Lower lobe of right lung (tissue), 2 donors: ENCODE measurements at regions not wholly inside any gene's neighbourhood (a gene's known extent, or its start where the extent isn't known, plus 50 kb on each side); places are given as distances from the start of the nearest gene placed in this dataset.

ENCODE experiments used
- ATAC-seq, 2 donors: fragments of 200-7000 bp; cut with Tn5 transposase; one replicate each; pipeline ENCODE4 v1.9.1; 2020 to 2022; ENCODE audit warnings: mild to moderate bottlenecking in 2 of 2, moderate library complexity in 2 of 2
- DNase-seq: peaks from one replicate; pipeline ENCODE4 v3.0.0-alpha.2; 2020
- H3K27ac ChIP-seq: fragments of 200-600 bp; one replicate; pipeline ENCODE4 v1.8.0; 2022
- H3K27me3 ChIP-seq: fragments of 200-600 bp; one replicate; pipeline ENCODE4 v1.8.0; 2022; ENCODE audit warnings: low read depth
- H3K36me3 ChIP-seq: fragments of 200-600 bp; one replicate; pipeline ENCODE4 v1.8.0; 2022; ENCODE audit warnings: mild to moderate bottlenecking
- H3K4me1 ChIP-seq: fragments of 200-600 bp; one replicate; pipeline ENCODE4 v1.8.0; 2022
- H3K4me3 ChIP-seq: fragments of 200-600 bp; one replicate; pipeline ENCODE4 v1.8.0; 2022; ENCODE audit warnings: mild to moderate bottlenecking
- H3K9me3 ChIP-seq: fragments of 200-600 bp; one replicate; pipeline ENCODE4 v1.8.0; 2022
- intact Hi-C: fragments of 100-400 bp; cut with DNase I; formaldehyde crosslinking; loops from one replicate; pipeline ENCODE4 v1.11.0; 2022
- TF ChIP-seq, protein P1 (sequence below): fragments of 200-600 bp; IDR thresholded peaks from one replicate; pipeline ENCODE4 v1.8.0; 2022; ENCODE audit warnings: antibody characterized with exemption, mild to moderate bottlenecking
- donor health status: DM: no; HTN: yes; CAD: no; lungs with severe emphysema.

DNA sequence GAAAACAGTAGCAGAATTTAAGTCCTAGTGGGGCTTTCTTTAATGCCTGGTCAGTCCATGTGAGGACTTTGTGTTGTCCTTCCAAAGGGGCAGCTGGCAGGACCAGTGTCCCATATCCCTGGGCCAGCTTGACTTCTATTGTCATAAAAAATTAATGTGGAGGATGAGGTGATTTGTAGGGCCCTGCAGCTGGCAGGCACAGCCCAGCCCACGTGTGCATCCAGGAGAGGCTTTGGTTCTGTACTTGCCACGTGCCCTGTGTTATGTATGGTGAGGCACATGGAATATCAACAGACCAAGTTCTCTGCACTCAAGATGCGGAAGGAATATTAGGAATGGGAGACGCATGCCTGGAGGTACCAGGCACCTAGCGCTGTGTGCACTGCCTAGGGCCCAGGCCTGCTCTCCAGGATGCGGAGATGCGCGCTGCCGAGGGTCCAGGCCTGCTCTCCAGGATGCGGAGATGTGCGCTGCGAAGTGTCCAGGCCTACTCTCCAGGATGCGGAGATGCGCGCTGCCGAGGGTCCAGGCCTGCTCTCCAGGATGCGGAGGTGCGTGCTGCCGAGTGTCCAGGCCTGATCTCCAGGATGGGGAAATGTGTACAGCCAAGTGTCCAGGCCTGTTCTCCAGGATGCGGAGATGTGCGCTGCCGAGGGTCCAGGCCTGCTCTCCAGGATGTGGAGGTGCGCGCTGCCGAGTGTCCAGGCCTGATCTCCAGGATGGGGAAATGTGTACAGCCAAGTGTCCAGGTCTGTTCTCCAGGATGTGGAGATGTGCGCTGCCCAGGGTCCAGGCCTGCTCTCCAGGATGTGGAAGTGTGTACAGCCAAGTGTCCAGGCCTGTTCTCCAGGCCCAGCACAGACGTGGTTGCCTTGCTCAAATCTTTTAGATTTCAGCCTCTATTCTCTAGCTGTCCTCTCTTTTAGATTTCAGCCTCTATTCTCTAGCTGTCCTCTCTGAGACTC lies 183.3 kb upstream of the ROPN1 start:
- Histone ChIP-seq H3K9me3 (no peaks in the 10 kb centered on the region), H3K27ac (no peak overlapping the region), H3K27me3 (no peaks in the 10 kb centered on the region), H3K4me1 (no peaks in the 10 kb centered on the region), H3K36me3 (no peaks in the 10 kb centered on the region), H3K4me3 (no peak overlapping the region)
- DNase-seq (no peak), ATAC-seq (no peak)
- TF ChIP-seq, protein P1, sequence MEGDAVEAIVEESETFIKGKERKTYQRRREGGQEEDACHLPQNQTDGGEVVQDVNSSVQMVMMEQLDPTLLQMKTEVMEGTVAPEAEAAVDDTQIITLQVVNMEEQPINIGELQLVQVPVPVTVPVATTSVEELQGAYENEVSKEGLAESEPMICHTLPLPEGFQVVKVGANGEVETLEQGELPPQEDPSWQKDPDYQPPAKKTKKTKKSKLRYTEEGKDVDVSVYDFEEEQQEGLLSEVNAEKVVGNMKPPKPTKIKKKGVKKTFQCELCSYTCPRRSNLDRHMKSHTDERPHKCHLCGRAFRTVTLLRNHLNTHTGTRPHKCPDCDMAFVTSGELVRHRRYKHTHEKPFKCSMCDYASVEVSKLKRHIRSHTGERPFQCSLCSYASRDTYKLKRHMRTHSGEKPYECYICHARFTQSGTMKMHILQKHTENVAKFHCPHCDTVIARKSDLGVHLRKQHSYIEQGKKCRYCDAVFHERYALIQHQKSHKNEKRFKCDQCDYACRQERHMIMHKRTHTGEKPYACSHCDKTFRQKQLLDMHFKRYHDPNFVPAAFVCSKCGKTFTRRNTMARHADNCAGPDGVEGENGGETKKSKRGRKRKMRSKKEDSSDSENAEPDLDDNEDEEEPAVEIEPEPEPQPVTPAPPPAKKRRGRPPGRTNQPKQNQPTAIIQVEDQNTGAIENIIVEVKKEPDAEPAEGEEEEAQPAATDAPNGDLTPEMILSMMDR, result no peak
- intact Hi-C loops, result no loop called here

DNA sequence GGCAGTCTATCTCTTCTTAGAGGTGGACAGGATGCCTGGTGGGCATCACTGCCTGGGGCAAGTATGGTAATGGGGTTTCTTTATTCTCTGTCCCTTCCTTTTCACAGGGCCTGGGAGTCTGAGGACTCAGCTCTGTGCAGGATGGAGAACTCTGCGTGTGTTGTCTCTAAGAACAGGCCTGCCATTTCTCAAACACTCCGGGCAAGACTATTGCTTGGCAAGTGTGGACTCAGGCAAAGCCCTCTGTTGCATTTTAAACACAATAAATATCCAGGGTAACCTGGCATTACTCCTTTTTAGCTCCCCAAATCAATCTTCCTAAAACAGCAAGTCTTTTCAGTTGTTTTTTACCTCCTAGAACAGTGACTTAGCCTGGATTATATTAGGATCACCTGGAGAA lies 185.1 kb upstream of the ROPN1 start:
- ATAC-seq (no peak), DNase-seq (no peak)
- H3K36me3 ChIP-seq, result no peaks in the 10 kb centered on the region
- H3K9me3 ChIP-seq, result no peaks in the 10 kb centered on the region
- H3K4me1 ChIP-seq, result no peaks in the 10 kb centered on the region
- H3K4me3 ChIP-seq, result no peak overlapping the region
- no peaks in the 10 kb centered on the region for H3K27me3 ChIP-seq
- intact Hi-C loops, result no loop called here
- TF ChIP-seq, protein P1, result no peak
- no peak overlapping the region for H3K27ac ChIP-seq

DNA sequence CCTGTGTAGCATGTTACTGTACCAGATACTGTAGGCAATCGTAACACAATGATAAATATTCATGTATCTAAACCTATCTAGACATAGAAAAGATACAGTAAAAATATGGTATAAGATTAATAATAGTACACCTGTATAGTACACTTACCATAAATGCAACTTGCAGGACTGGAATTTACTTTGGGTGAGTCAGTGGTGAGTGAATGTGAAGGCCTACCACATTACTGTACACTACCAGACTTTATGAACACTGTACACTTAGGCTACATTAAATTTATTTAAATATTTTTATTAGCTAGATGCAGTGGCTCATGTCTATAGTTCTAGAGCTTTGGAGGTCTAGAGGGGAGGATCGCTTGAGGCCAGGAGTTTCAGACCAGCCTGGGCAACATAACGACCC lies 186.6 kb upstream of the ROPN1 start:
- no peaks in the 10 kb centered on the region for H3K9me3 ChIP-seq
- TF ChIP-seq, protein P1, result no peak
- H3K4me1 ChIP-seq, result no peaks in the 10 kb centered on the region
- no peak overlapping the region for H3K4me3 ChIP-seq
- intact Hi-C loops, result no loop called here
- DNase-seq (no peak), ATAC-seq (no peak)
- H3K27ac ChIP-seq, result no peak overlapping the region
- H3K27me3 ChIP-seq, result no peaks in the 10 kb centered on the region
- no peaks in the 10 kb centered on the region for H3K36me3 ChIP-seq

DNA sequence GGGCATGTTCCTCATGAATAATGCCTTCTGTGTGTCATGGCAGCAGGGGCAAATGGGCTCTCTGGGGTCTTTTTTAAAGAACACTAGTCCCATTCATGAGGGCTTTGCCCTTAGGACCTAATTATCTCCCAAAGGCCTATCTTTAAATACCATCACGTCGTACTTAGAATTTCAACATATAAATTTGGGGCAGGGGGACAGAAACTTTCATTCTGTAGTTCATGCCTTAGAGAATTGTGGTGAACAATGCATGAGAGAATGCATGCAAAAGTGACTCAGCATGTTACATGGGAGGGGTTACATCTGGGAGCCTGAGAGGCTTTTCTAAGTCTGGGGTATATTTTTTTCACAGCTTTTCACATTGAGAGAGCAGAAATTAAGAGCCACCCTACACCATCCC lies 208.5 kb upstream of the ROPN1 start:
- no peak overlapping the region for H3K4me3 ChIP-seq
- intact Hi-C loops, result no loop called here
- H3K27ac ChIP-seq, result no peak overlapping the region
- DNase-seq (no peak), ATAC-seq (no peak)
- H3K27me3 ChIP-seq, result no peaks in the 10 kb centered on the region
- peaks cover 15% of the 10 kb centered on the region for H3K4me1 ChIP-seq
- H3K36me3 ChIP-seq, result no peaks in the 10 kb centered on the region
- TF ChIP-seq, protein P1, result no peak
- H3K9me3 ChIP-seq, result no peaks in the 10 kb centered on the region

DNA sequence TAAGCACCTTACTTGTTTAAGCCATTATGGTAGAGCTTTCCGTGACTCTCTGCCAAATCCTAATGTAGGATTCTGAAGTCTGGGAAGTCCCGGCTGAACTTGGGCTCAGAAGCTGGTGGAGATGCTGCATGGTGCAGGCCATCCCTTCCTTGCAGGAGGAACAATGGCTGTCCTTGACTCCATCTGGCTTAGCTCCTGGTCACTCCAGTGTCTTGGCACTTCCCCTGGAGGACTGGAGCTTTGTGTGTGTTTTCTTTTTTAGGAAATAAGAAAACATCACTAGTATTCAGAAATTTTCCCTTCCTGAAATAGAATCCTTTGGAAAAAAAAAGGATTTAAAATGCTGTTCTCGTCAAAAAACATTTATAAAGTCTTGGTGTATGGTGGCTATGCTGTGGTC lies 209.3 kb upstream of the ROPN1 start:
- intact Hi-C loops, result no loop called here
- H3K27ac ChIP-seq, result no peak overlapping the region
- TF ChIP-seq, protein P1, result no peak
- DNase-seq, result no peak
- H3K36me3 ChIP-seq, result no peaks in the 10 kb centered on the region
- peaks cover 15% of the 10 kb centered on the region for H3K4me1 ChIP-seq
- ATAC-seq, result peak in 1 of 2 donors; percentile 26
- no peaks in the 10 kb centered on the region for H3K27me3 ChIP-seq
- no peaks in the 10 kb centered on the region for H3K9me3 ChIP-seq
- H3K4me3 ChIP-seq, result no peak overlapping the region
